IMR-90 (cell line): ENCODE measurements at regions not wholly inside any gene's neighbourhood (a gene's known extent, or its start where the extent isn't known, plus 50 kb on each side); places are given as distances from the start of the nearest gene placed in this dataset.

Experiments
- POLR2A ChIP-seq: IDR thresholded peaks from 2 replicates; pipeline ENCODE4 v1.6.1; 2012; ENCODE audit warnings: mild to moderate bottlenecking, low read depth, low read length
- SMC3 ChIP-seq: fragments of 150-350 bp; IDR thresholded peaks from 2 replicates; pipeline ENCODE4 v1.6.1; 2016; ENCODE audit warnings: low read depth, mild to moderate bottlenecking, antibody characterized with exemption, low read length, moderate library complexity

DNA sequence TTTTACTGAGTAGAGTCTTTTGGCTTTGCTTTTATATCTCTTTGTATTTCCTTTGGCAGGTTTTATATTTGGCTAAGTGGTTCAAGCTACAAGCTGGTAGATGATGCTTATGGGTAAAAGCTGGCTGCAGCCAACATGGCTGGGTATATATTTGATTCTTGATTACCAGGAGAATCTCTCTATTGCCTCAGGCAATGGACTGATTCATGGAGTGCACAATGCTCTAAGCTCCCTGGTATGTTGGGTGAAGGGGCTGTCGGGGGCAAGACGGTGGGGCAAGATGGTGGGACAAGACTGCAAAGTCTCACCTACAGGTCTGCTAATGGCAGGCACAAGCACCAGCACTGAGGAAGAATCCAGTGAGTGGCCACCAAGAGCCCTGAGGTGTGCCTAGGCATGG lies 366.6 kb downstream of the DMAC1 start:
- TF ChIP-seq SMC3 (no peak), POLR2A (no peak)
